Sigmoid colon (tissue), 6 donors: ENCODE measurements at regions not wholly inside any gene's neighbourhood (a gene's known extent, or its start where the extent isn't known, plus 50 kb on each side); places are given as distances from the start of the nearest gene placed in this dataset.

Experiments
- DNase-seq: peaks from one replicate; pipeline ENCODE4 v3.0.0-alpha.2; 2019
- H3K27ac ChIP-seq, 4 donors: fragments of 200-600 bp; sonication (generic); one replicate each; pipeline ENCODE4 v1.5.1; 2016 to 2019; ENCODE audit warnings: mild to moderate bottlenecking in 1 of 4
- H3K27me3 ChIP-seq, 3 donors: fragments of 200-600 bp; sonication (generic); one replicate each; pipeline ENCODE4 v1.5.1; 2019; ENCODE audit warnings: mild to moderate bottlenecking in 1 of 3
- H3K36me3 ChIP-seq, 4 donors: fragments of 200-600 bp; sonication (generic); one replicate each; pipeline ENCODE4 v1.5.1; 2016 to 2019
- H3K4me1 ChIP-seq, 4 donors: fragments of 200-600 bp; sonication (generic); one replicate each; pipeline ENCODE4 v1.5.1; 2017 to 2019
- H3K4me3 ChIP-seq, 4 donors: fragments of 200-600 bp; sonication (generic); one replicate each; pipeline ENCODE4 v1.5.1; 2017 to 2019; ENCODE audit warnings: mild to moderate bottlenecking in 2 of 4, moderate library complexity in 1 of 4
- H3K9me3 ChIP-seq, 4 donors: fragments of 200-600 bp in 3 of 4; sonication (generic) in 3 of 4; one replicate each; pipeline versions ENCODE4 v1.5.1 to v1.6.1; 2013 to 2019
- EP300 ChIP-seq, 4 donors: sonication (generic); formaldehyde crosslinking; IDR thresholded peaks; one replicate each; pipeline ENCODE4 v1.6.1; 2017; ENCODE audit warnings: antibody characterized with exemption in 4 of 4
- POLR2A ChIP-seq, 2 donors: fragments of 450-650 bp; IDR thresholded peaks; one replicate each; pipeline ENCODE4 v1.6.1; 2016; ENCODE audit warnings: antibody characterized with exemption in 2 of 2, mild to moderate bottlenecking in 2 of 2, moderate library complexity in 2 of 2
- POLR2AphosphoS5 ChIP-seq, 4 donors: sonication (generic); formaldehyde crosslinking; IDR thresholded peaks; one replicate each; pipeline ENCODE4 v1.6.1; 2017; ENCODE audit warnings: antibody characterized with exemption in 4 of 4
- whole genome bisulfite sequencing, 2 donors: extraction: QIAGEN DNeasy Blood & Tissue Kit; methylation state at CpG; one replicate each; pipeline ENCODE4 v1.1.7; 2013; 5-methylcytosine and 5-hydroxymethylcytosine counted together
- intact Hi-C: fragments of 100-400 bp; cut with DNase I; formaldehyde crosslinking; loops from one replicate; pipeline ENCODE4 v1.15.1; 2023
- TF ChIP-seq, protein P1 (sequence below), 4 experiments: fragments of 450-650 bp in 3 of 4; fragments of 200-600 bp in 1 of 4; IDR thresholded peaks; one replicate each; pipeline ENCODE4 v1.5.1; 2016 to 2019; ENCODE audit warnings: antibody characterized with exemption in 4 of 4, mild to moderate bottlenecking in 3 of 4, moderate library complexity in 2 of 4
- donor health status: healthy with polysubstance abuse.
- donor health status: healthy.

- Histone ChIP-seq H3K9me3 (no peaks in the 10 kb centered on the region), H3K4me1 (peaks cover 0 to 55% (median 37%) of the 10 kb centered on the region in 4 donors), H3K27ac (peak overlapping the region; percentile 74 to 83 (median 79)), H3K27me3 (no peaks in the 10 kb centered on the region), H3K4me3 (no peak overlapping the region), H3K36me3 (no peaks in the 10 kb centered on the region)
- intact Hi-C loops = loop anchor here (10.0 kb wide), 2 partner anchors 91 to 311 kb away; no protein-coding TSS in a partner anchor
- TF ChIP-seq POLR2A (IDR thresholded peaks at IDR 0.05) (no peak), EP300 (IDR thresholded peaks at IDR 0.05) (peak in 2 of 4 donors; percentile 9 to 53), POLR2AphosphoS5 (IDR thresholded peaks at IDR 0.05) (peak; percentile 37 to 75 (median 65))
- WGBS, 2 donors = 23 to 38% methylated on average over 5 of the region's 5 CpGs
- peak; percentile 86 for DNase-seq
These were observed 147.6 kb downstream of the CDC42EP3 start for GRCh38 chr2:37523814-37524362.

- no peak for TF ChIP-seq POLR2A (IDR thresholded peaks at IDR 0.05)
- TF ChIP-seq POLR2AphosphoS5 (IDR thresholded peaks at IDR 0.05) = no peak
- TF ChIP-seq, protein P1, sequence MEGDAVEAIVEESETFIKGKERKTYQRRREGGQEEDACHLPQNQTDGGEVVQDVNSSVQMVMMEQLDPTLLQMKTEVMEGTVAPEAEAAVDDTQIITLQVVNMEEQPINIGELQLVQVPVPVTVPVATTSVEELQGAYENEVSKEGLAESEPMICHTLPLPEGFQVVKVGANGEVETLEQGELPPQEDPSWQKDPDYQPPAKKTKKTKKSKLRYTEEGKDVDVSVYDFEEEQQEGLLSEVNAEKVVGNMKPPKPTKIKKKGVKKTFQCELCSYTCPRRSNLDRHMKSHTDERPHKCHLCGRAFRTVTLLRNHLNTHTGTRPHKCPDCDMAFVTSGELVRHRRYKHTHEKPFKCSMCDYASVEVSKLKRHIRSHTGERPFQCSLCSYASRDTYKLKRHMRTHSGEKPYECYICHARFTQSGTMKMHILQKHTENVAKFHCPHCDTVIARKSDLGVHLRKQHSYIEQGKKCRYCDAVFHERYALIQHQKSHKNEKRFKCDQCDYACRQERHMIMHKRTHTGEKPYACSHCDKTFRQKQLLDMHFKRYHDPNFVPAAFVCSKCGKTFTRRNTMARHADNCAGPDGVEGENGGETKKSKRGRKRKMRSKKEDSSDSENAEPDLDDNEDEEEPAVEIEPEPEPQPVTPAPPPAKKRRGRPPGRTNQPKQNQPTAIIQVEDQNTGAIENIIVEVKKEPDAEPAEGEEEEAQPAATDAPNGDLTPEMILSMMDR (IDR thresholded peaks at IDR 0.05) = no peak
- TF ChIP-seq EP300 (IDR thresholded peaks at IDR 0.05) = no peak
These were observed 145.1 kb downstream of the CDC42EP3 start for GRCh38 chr2:37526323-37526722.

DNA sequence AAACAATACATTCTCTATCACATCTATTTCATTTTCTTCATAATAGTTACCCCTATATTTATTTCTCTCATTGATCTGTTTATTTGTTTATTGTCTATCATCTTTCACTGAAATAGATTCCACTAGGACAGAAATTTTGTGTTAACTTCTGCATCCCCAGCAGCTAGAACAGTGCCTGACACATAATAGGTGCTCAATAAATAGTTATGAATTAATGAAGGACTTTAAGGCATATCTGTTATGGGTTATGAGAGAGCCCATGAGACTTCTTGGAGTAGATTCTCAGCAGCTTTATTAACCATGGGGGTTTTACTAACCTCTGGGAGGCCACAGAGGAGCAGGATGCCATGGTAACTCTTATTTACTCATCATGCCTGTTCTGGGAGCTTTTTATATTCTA, 144.6 kb downstream of the CDC42EP3 start:
- peak overlapping the region in 2 of 4 donors; percentile 59 to 83 for H3K27ac ChIP-seq
- no peak for TF ChIP-seq POLR2A (IDR thresholded peaks at IDR 0.05)
- no peak for TF ChIP-seq EP300 (IDR thresholded peaks at IDR 0.05)
- TF ChIP-seq, protein P1 (IDR thresholded peaks at IDR 0.05) = no peak
- no peak for TF ChIP-seq POLR2AphosphoS5 (IDR thresholded peaks at IDR 0.05)
- intact Hi-C loops = loop anchor here (10.0 kb wide), 2 partner anchors 88 to 308 kb away; no protein-coding TSS in a partner anchor

More at GRCh38 chr2:37526323-37526722, 145.1 kb downstream of the CDC42EP3 start:
- no peak for DNase-seq
- no peaks in the 10 kb centered on the region for H3K27me3 ChIP-seq
- H3K36me3 ChIP-seq = no peaks in the 10 kb centered on the region
- intact Hi-C loops = loop anchor here (10.0 kb wide), 2 partner anchors 88 to 308 kb away; no protein-coding TSS in a partner anchor
- WGBS, 2 donors = 69% methylated on average over 4 of the region's 4 CpGs
- H3K27ac ChIP-seq = peak overlapping the region in 2 of 4 donors; percentile 59 to 83
- H3K9me3 ChIP-seq = no peaks in the 10 kb centered on the region
- no peak overlapping the region for H3K4me3 ChIP-seq
- H3K4me1 ChIP-seq = peaks cover 0 to 68% (median 51%) of the 10 kb centered on the region in 4 donors

GRCh38 chr2:37527361-37527760, 144.1 kb downstream of the CDC42EP3 start:
- Histone ChIP-seq H3K4me3 (no peak overlapping the region), H3K27ac (peak overlapping the region in 2 of 4 donors; percentile 59 to 83), H3K36me3 (no peaks in the 10 kb centered on the region), H3K27me3 (no peaks in the 10 kb centered on the region), H3K4me1 (peaks cover 0 to 68% (median 51%) of the 10 kb centered on the region in 4 donors), H3K9me3 (no peaks in the 10 kb centered on the region)
- TF ChIP-seq EP300 (IDR thresholded peaks at IDR 0.05) (no peak), POLR2AphosphoS5 (IDR thresholded peaks at IDR 0.05) (peak in 3 of 4 donors; percentile 20 to 45 (median 41))
- WGBS, 2 donors = 47 to 50% methylated on average over 5 of the region's 5 CpGs
- DNase-seq = no peak
- intact Hi-C loops = loop anchor here (10.0 kb wide), 2 partner anchors 87 to 307 kb away; no protein-coding TSS in a partner anchor

More for the DNA sequence above, 144.6 kb downstream of the CDC42EP3 start:
- Histone ChIP-seq H3K27me3 (no peaks in the 10 kb centered on the region), H3K4me3 (no peak overlapping the region), H3K4me1 (peaks cover 0 to 68% (median 51%) of the 10 kb centered on the region in 4 donors), H3K9me3 (no peaks in the 10 kb centered on the region), H3K36me3 (no peaks in the 10 kb centered on the region)
- no peak for DNase-seq

- intact Hi-C loops = loop anchor here (10.0 kb wide), 2 partner anchors 85 to 305 kb away; no protein-coding TSS in a partner anchor
- 82 to 86% methylated on average over 1 of the region's 1 CpG for WGBS, 2 donors
- no peak overlapping the region for H3K4me3 ChIP-seq
- H3K27ac ChIP-seq = peak overlapping the region in 3 of 4 donors; percentile 23 to 83 (median 59)
- TF ChIP-seq POLR2A (IDR thresholded peaks at IDR 0.05) = no peak
- no peak for TF ChIP-seq EP300 (IDR thresholded peaks at IDR 0.05)
- TF ChIP-seq POLR2AphosphoS5 (IDR thresholded peaks at IDR 0.05) = no peak
- TF ChIP-seq, protein P1 (IDR thresholded peaks at IDR 0.05) = no peak
- H3K36me3 ChIP-seq = no peaks in the 10 kb centered on the region
- DNase-seq = no peak
- H3K27me3 ChIP-seq = no peaks in the 10 kb centered on the region
- H3K9me3 ChIP-seq = no peaks in the 10 kb centered on the region
- H3K4me1 ChIP-seq = peaks cover 0 to 44% (median 32%) of the 10 kb centered on the region in 4 donors
These were observed 141.5 kb downstream of the CDC42EP3 start for GRCh38 chr2:37529830-37530415.
